ENCODE measurements at regions not wholly inside any gene's neighbourhood (a gene's known extent, or its start where the extent isn't known, plus 50 kb on each side); places are given as distances from the start of the nearest gene placed in this dataset.

DNA sequence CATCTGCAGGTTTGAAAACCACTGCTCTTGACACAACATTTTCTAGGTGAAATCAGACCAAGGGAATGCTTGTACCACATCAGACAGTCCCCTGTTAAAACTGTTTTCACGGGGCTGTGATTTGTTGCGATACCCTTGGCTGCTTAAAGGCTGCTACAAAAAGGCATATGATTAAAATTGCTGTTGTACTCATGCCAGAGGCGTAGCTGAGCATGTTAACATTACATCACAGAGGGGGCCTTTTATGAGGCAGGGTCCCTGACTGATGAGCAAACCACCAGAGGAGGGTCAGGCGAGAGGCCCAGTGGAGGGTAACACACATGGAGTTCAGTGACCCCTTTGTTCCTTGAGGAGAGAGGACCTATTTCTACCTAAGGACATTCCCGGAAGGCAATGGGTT lies 70.4 kb upstream of the CDYL start:
- no peaks in the 10 kb centered on the region for H3K27me3 ChIP-seq (ENCODE audit: insufficient read depth)
- no peak overlapping the region for H3K4me3 ChIP-seq
- no peaks in the 10 kb centered on the region for H3K79me2 ChIP-seq (replicated peaks; ENCODE audit: insufficient read depth)
- peaks cover 13% of the 10 kb centered on the region for H3K27me3 Mint-ChIP-seq (ENCODE audit: insufficient read depth, low read depth, poor library complexity)
- TF ChIP-seq STAT1 (IDR thresholded peaks at IDR 0.05; ENCODE audit: unreplicated experiment) = no peak
- TF ChIP-seq ZNF114 (CRISPR knock-in tag; IDR thresholded peaks at IDR 0.05) = no peak
- no peak for TF ChIP-seq JUNB (IDR thresholded peaks at IDR 0.05; ENCODE audit: unreplicated experiment)
- no peak for TF ChIP-seq REST (IDR thresholded peaks at IDR 0.05; ENCODE audit: unreplicated experiment)
- no peak for TF ChIP-seq ZNF462 (CRISPR knock-in tag; IDR thresholded peaks at IDR 0.05)
- no peak for TF ChIP-seq CREB1 (CRISPR knock-in tag; IDR thresholded peaks at IDR 0.05; ENCODE audit: low read depth)
- TF ChIP-seq NANOG (IDR thresholded peaks at IDR 0.05; ENCODE audit: borderline replicate concordance) = no peak
- TF ChIP-seq POLR2AphosphoS5 (IDR thresholded peaks at IDR 0.05; ENCODE audit: low read depth) = no peak
- ATAC-seq (no peak), DNase-seq (ENCODE audit: low spot score) (no peak)
- H3F3A ChIP-seq (replicated peaks; ENCODE audit: low read depth) = no peaks in the 10 kb centered on the region
- no peak overlapping the region for H3K27ac Mint-ChIP-seq
- H3K36me3 ChIP-seq (ENCODE audit: insufficient read depth) = no peaks in the 10 kb centered on the region
- no peaks in the 10 kb centered on the region for H3K4me1 ChIP-seq (ENCODE audit: insufficient read depth)
- no peak overlapping the region for H3K4me3 Mint-ChIP-seq
- H3K4me1 Mint-ChIP-seq = no peaks in the 10 kb centered on the region; the same call in 2 of the 3 replicates
- no peaks in the 10 kb centered on the region for H4K20me1 ChIP-seq (replicated peaks; ENCODE audit: insufficient read depth)
- no peak overlapping the region for H3K27ac ChIP-seq (ENCODE audit: low read depth)
- H3K4me2 ChIP-seq = no peak overlapping the region
- H2AFZ ChIP-seq = peak overlapping the region; percentile 74
- H3K9me3 Mint-ChIP-seq = no peaks in the 10 kb centered on the region; the same call in 2 of the 3 replicates
- H3K36me3 Mint-ChIP-seq (ENCODE audit: low read depth) = no peaks in the 10 kb centered on the region
- 0 out of 2 replicates have a peak, but pooled peaks cover 5% of the 10 kb centered on the region for H3K9me2 ChIP-seq (ENCODE audit: insufficient read depth)

Data from GM23338 (cell line).